MM.1S (cell line): ENCODE measurements at regions not wholly inside any gene's neighbourhood (a gene's known extent, or its start where the extent isn't known, plus 50 kb on each side); places are given as distances from the start of the nearest gene placed in this dataset.

Experiments
- DNase-seq: peaks from one replicate; pipeline ENCODE4 v3.0.0-alpha.2; 2015
- H2AFZ ChIP-seq: fragments of 300-600 bp; sonication (generic); 2 replicates; pipeline ENCODE4 v1.6.0; 2016; ENCODE audit warnings: antibody characterized with exemption, low read length
- H3F3A ChIP-seq: fragments of 300-600 bp; sonication (generic); 2 replicates; pipeline ENCODE4 v1.6.1; 2016; ENCODE audit warnings: mild to moderate bottlenecking, antibody characterized with exemption, low read length, moderate library complexity, mixed read lengths; ENCODE audit not compliant: insufficient read depth
- H3K27ac ChIP-seq: fragments of 300-600 bp; sonication (generic); 2 replicates; pipeline ENCODE4 v1.5.1; 2016; ENCODE audit warnings: mild to moderate bottlenecking, low read length
- H3K27me3 ChIP-seq: fragments of 300-600 bp; sonication (generic); replicated peaks from 2 replicates; pipeline ENCODE4 v1.6.0; 2016; ENCODE audit warnings: low read length; ENCODE audit not compliant: insufficient read depth
- H3K36me3 ChIP-seq: fragments of 300-600 bp; sonication (generic); replicated peaks from 2 replicates; pipeline ENCODE4 v1.6.1; 2016; ENCODE audit warnings: mild to moderate bottlenecking, low read length, mixed read lengths; ENCODE audit not compliant: insufficient read depth
- H3K4me1 ChIP-seq: fragments of 300-600 bp; sonication (generic); 2 replicates; pipeline ENCODE4 v1.6.1; 2016; ENCODE audit warnings: low read length, mixed read lengths
- H3K4me2 ChIP-seq: fragments of 300-600 bp; sonication (generic); 2 replicates; pipeline ENCODE4 v1.6.0; 2016; ENCODE audit warnings: low read depth, low read length
- H3K4me3 ChIP-seq: fragments of 300-600 bp; sonication (generic); 2 replicates; pipeline ENCODE4 v1.5.1; 2016; ENCODE audit warnings: low read length, mixed read lengths
- H3K79me2 ChIP-seq: fragments of 300-600 bp; sonication (generic); 2 replicates; pipeline ENCODE4 v1.6.1; 2016; ENCODE audit warnings: mixed run types, low read length, mixed read lengths
- H3K9ac ChIP-seq: fragments of 300-600 bp; sonication (generic); 2 replicates; pipeline ENCODE4 v1.6.1; 2016; ENCODE audit warnings: low read length, mixed read lengths
- H3K9me2 ChIP-seq: fragments of 300-600 bp; sonication (generic); replicated peaks from 2 replicates; pipeline ENCODE4 v1.6.1; 2016; ENCODE audit warnings: mild to moderate bottlenecking, low read length, mixed read lengths; ENCODE audit not compliant: insufficient read depth
- H3K9me3 ChIP-seq: fragments of 300-600 bp; sonication (generic); replicated peaks from 2 replicates; pipeline ENCODE4 v1.6.1; 2016; ENCODE audit warnings: mild to moderate bottlenecking, low read length, mixed read lengths; ENCODE audit not compliant: insufficient read depth
- H4K20me1 ChIP-seq: fragments of 300-600 bp; sonication (generic); 2 replicates; pipeline ENCODE4 v1.6.1; 2016; ENCODE audit warnings: mild to moderate bottlenecking, low read length, moderate library complexity, mixed read lengths; ENCODE audit not compliant: insufficient read depth
- CTCF ChIP-seq: fragments of 300-600 bp; sonication (generic); IDR thresholded peaks from 2 replicates; pipeline ENCODE4 v1.5.1; 2016; ENCODE audit warnings: antibody characterized with exemption, low read length, mixed read lengths
- EZH2 ChIP-seq: fragments of 300-600 bp; sonication (generic); optimal IDR thresholded peaks from 2 replicates; pipeline ENCODE3; 2017; ENCODE audit warnings: low read depth, mild to moderate bottlenecking, antibody characterized with exemption, low read length, mixed read lengths
- EZH2phosphoT487 ChIP-seq: fragments of 300-600 bp; sonication (generic); IDR thresholded peaks from 2 replicates; pipeline ENCODE4 v1.6.1; 2018; ENCODE audit warnings: antibody characterized with exemption, low read length

- Histone ChIP-seq H3K4me2 (no peak overlapping the region), H3K4me3 (no peak overlapping the region), H3K4me1 (no peaks in the 10 kb centered on the region), H3K9me3 (no peaks in the 10 kb centered on the region), H3K79me2 (no peaks in the 10 kb centered on the region), H3K27ac (no peak overlapping the region), H2AFZ (no peak overlapping the region), H4K20me1 (no peaks in the 10 kb centered on the region), H3K9me2 (no peaks in the 10 kb centered on the region), H3K9ac (no peak overlapping the region), H3K27me3 (no peaks in the 10 kb centered on the region), H3K36me3 (no peaks in the 10 kb centered on the region), H3F3A (no peaks in the 10 kb centered on the region)
- TF ChIP-seq EZH2 (no peak), EZH2phosphoT487 (no peak), CTCF (no peak)
- no peak for DNase-seq
These were observed 894.0 kb downstream of the KCNT2 start for GRCh38 chr1:195714248-195714647.

- H3K36me3 ChIP-seq, result no peaks in the 10 kb centered on the region
- H2AFZ ChIP-seq, result no peak overlapping the region
- H3K4me1 ChIP-seq, result no peaks in the 10 kb centered on the region
- H3K4me3 ChIP-seq, result no peak overlapping the region
- no peaks in the 10 kb centered on the region for H3K9me2 ChIP-seq
- H4K20me1 ChIP-seq, result no peaks in the 10 kb centered on the region
- H3F3A ChIP-seq, result no peaks in the 10 kb centered on the region
- no peaks in the 10 kb centered on the region for H3K9me3 ChIP-seq
- H3K4me2 ChIP-seq, result no peak overlapping the region
- no peaks in the 10 kb centered on the region for H3K79me2 ChIP-seq
- H3K27me3 ChIP-seq, result no peaks in the 10 kb centered on the region
- H3K27ac ChIP-seq, result no peak overlapping the region
- DNase-seq, result no peak
- TF ChIP-seq CTCF, result no peak
- no peak for TF ChIP-seq EZH2phosphoT487
- no peak for TF ChIP-seq EZH2
- H3K9ac ChIP-seq, result no peak overlapping the region
These were observed 898.4 kb downstream of the KCNT2 start for GRCh38 chr1:195709821-195710220.

- Histone ChIP-seq H3K27ac (no peak overlapping the region), H3K4me3 (no peak overlapping the region), H2AFZ (no peak overlapping the region), H3K9ac (no peak overlapping the region), H3K27me3 (no peaks in the 10 kb centered on the region), H3K9me3 (no peaks in the 10 kb centered on the region), H4K20me1 (no peaks in the 10 kb centered on the region), H3K36me3 (no peaks in the 10 kb centered on the region), H3F3A (no peaks in the 10 kb centered on the region), H3K79me2 (no peaks in the 10 kb centered on the region), H3K4me1 (no peaks in the 10 kb centered on the region), H3K9me2 (no peaks in the 10 kb centered on the region), H3K4me2 (no peak overlapping the region)
- DNase-seq, result no peak
- TF ChIP-seq CTCF (no peak), EZH2 (no peak), EZH2phosphoT487 (no peak)
These were observed 904.2 kb downstream of the KCNT2 start for GRCh38 chr1:195704028-195704427.

GRCh38 chr1:195701149-195701548 is 907.1 kb downstream of the KCNT2 start:
- no peaks in the 10 kb centered on the region for H3K9me2 ChIP-seq
- H2AFZ ChIP-seq, result no peak overlapping the region
- no peak for TF ChIP-seq EZH2
- TF ChIP-seq EZH2phosphoT487, result no peak
- TF ChIP-seq CTCF, result no peak
- no peaks in the 10 kb centered on the region for H3K36me3 ChIP-seq
- no peaks in the 10 kb centered on the region for H3K79me2 ChIP-seq
- no peak overlapping the region for H3K4me3 ChIP-seq
- H4K20me1 ChIP-seq, result no peaks in the 10 kb centered on the region
- no peak overlapping the region for H3K27ac ChIP-seq
- H3K9ac ChIP-seq, result no peak overlapping the region
- no peaks in the 10 kb centered on the region for H3K9me3 ChIP-seq
- DNase-seq, result no peak
- H3K4me1 ChIP-seq, result peaks cover 5% of the 10 kb centered on the region; the same call in 1 of the 2 replicates
- H3K27me3 ChIP-seq, result no peaks in the 10 kb centered on the region
- H3F3A ChIP-seq, result no peaks in the 10 kb centered on the region
- H3K4me2 ChIP-seq, result no peak overlapping the region
